GM19238 (cell line): ENCODE measurements at regions not wholly inside any gene's neighbourhood (a gene's known extent, or its start where the extent isn't known, plus 50 kb on each side); places are given as distances from the start of the nearest gene placed in this dataset.
"Not testable (repeated sequence)": the region's sequence is repeated elsewhere in the genome, so short reads cannot be mapped to it uniquely, and the experiment has no call there.

Source experiments
- DNase-seq: peaks from one replicate; pipeline ENCODE4 v3.0.0; 2011; ENCODE audit warnings: low spot score; ENCODE audit not compliant: insufficient read length

- no peak for DNase-seq
These were observed 104.7 kb upstream of the TRIM2 start for GRCh38 chr4:153099391-153100140.

GRCh38 chr4:153106736-153107135, 97.5 kb upstream of the TRIM2 start:
- not testable (repeated sequence) for DNase-seq

GRCh38 chr4:153107246-153107645, 97.0 kb upstream of the TRIM2 start:
- no peak for DNase-seq

GRCh38 chr4:153109296-153109849, 94.9 kb upstream of the TRIM2 start:
- DNase-seq = no peak

- DNase-seq = no peak
These were observed 93.5 kb upstream of the TRIM2 start for GRCh38 chr4:153110739-153111138.

- DNase-seq = no peak
These were observed 92.7 kb upstream of the TRIM2 start for GRCh38 chr4:153111426-153112040.

GRCh38 chr4:153112041-153112441, 92.2 kb upstream of the TRIM2 start:
- DNase-seq = no peak

- DNase-seq = no peak
These were observed 91.0 kb upstream of the TRIM2 start for GRCh38 chr4:153113061-153113837.

- no peak for DNase-seq
These were observed 90.5 kb upstream of the TRIM2 start for GRCh38 chr4:153113838-153114105.

GRCh38 chr4:153114771-153115321, 89.4 kb upstream of the TRIM2 start:
- DNase-seq = no peak

- peak; percentile 26 for DNase-seq
These were observed 88.6 kb upstream of the TRIM2 start for GRCh38 chr4:153115322-153116290.

GRCh38 chr4:153116291-153116680, 88.0 kb upstream of the TRIM2 start:
- no peak for DNase-seq

GRCh38 chr4:153116801-153117200, 87.4 kb upstream of the TRIM2 start:
- no peak for DNase-seq

- DNase-seq = no peak
These were observed 86.7 kb upstream of the TRIM2 start for GRCh38 chr4:153117554-153117953.

- no peak for DNase-seq
These were observed 84.6 kb upstream of the TRIM2 start for GRCh38 chr4:153119626-153120025.

GRCh38 chr4:153120235-153120634, 84.0 kb upstream of the TRIM2 start:
- DNase-seq = no peak

- DNase-seq = no peak
These were observed 81.4 kb upstream of the TRIM2 start for GRCh38 chr4:153122855-153123254.

- DNase-seq = no peak
These were observed 78.1 kb upstream of the TRIM2 start for GRCh38 chr4:153126137-153126536.

GRCh38 chr4:153127760-153128494, 76.3 kb upstream of the TRIM2 start:
- peak; percentile 41 for DNase-seq

- DNase-seq = no peak
These were observed 72.6 kb upstream of the TRIM2 start for GRCh38 chr4:153131596-153131995.
